SK-N-SH (cell line): ENCODE measurements at regions not wholly inside any gene's neighbourhood (a gene's known extent, or its start where the extent isn't known, plus 50 kb on each side); places are given as distances from the start of the nearest gene placed in this dataset.

Experiments used
- CTCF ChIA-PET: fragments of 300-600, 350-600 bp; formaldehyde crosslinking; extraction: SDS; loops from one replicate; lab custom pipeline; 2021; lab: Yijun Ruan, JAX
- POLR2A ChIA-PET: fragments of 350-600 bp; sonication (Branson Sonifier 250); formaldehyde crosslinking; extraction: SDS; loops from one replicate; lab custom pipeline; 2020; ENCODE audit warnings: antibody characterized with exemption, inconsistent platforms; lab: Yijun Ruan, JAX
- DNase-seq: peaks from one replicate; pipeline ENCODE4 v3.0.0; 2012
- H2AFZ ChIP-seq: fragments of 200-600 bp; sonication (generic); 2 replicates; pipeline ENCODE4 v1.8.1; 2016; ENCODE audit warnings: antibody characterized with exemption, mild to moderate bottlenecking, low read depth
- H3F3A ChIP-seq: fragments of 200-600 bp; sonication (generic); replicated peaks from 2 replicates; pipeline ENCODE3; 2016; ENCODE audit warnings: antibody characterized with exemption, mild to moderate bottlenecking; ENCODE audit not compliant: insufficient read depth
- H3K27ac ChIP-seq, 2 experiments: fragments of 200-500 bp in 1 of 2; fragments of 200-600 bp in 1 of 2; sonication (Bioruptor generic) in 1 of 2; sonication (generic), shearing (Covaris generic) in 1 of 2; 2 replicates each; pipeline versions ENCODE4 v1.5.1 to v1.6.1; 2014 to 2016; ENCODE audit warnings: low read depth in 2 of 2, inconsistent platforms in 1 of 2, low read length in 1 of 2, mild to moderate bottlenecking in 1 of 2, mixed read lengths in 1 of 2
- H3K27me3 ChIP-seq: fragments of 200-600 bp; sonication (generic), shearing (Covaris generic); 2 replicates; pipeline ENCODE4 v1.6.1; 2016; ENCODE audit warnings: mixed run types; ENCODE audit not compliant: insufficient read depth
- H3K36me3 ChIP-seq, 2 experiments: fragments of 200-500 bp in 1 of 2; fragments of 200-600 bp in 1 of 2; sonication (Bioruptor generic) in 1 of 2; sonication (generic) in 1 of 2; replicated peaks in 1 of 2; 2 replicates each; pipeline versions ENCODE3 to v1.5.1; 2014 to 2016; ENCODE audit warnings: low read length in 1 of 2, mild to moderate bottlenecking in 1 of 2; ENCODE audit not compliant: insufficient read depth in 2 of 2, control insufficient read depth in 1 of 2
- H3K4me1 ChIP-seq, 2 experiments: fragments of 200-500 bp in 1 of 2; fragments of 200-600 bp in 1 of 2; sonication (Bioruptor generic) in 1 of 2; sonication (generic), shearing (Covaris generic) in 1 of 2; 2 replicates each; pipeline versions ENCODE4 v1.5.1 to v1.6.1; 2014 to 2016; ENCODE audit warnings: low read depth in 1 of 2, low read length in 1 of 2, mixed run types in 1 of 2; ENCODE audit not compliant: insufficient read depth in 2 of 2, control insufficient read depth in 1 of 2
- H3K4me2 ChIP-seq: fragments of 200-600 bp; sonication (generic), shearing (Covaris generic); 2 replicates; pipeline ENCODE4 v1.6.1; 2017; ENCODE audit warnings: mixed run types
- H3K4me3 ChIP-seq, 2 experiments: fragments of 200-500 bp in 1 of 2; fragments of 200-600 bp in 1 of 2; sonication (Bioruptor generic) in 1 of 2; sonication (generic), shearing (Covaris generic) in 1 of 2; 2 replicates each; pipeline versions ENCODE4 v1.5.1 to v1.8.1; 2014 to 2016; ENCODE audit warnings: low read depth in 2 of 2, inconsistent platforms in 1 of 2, low read length in 1 of 2, mild to moderate bottlenecking in 1 of 2, mixed read lengths in 1 of 2, moderate library complexity in 1 of 2
- H3K79me2 ChIP-seq: fragments of 200-600 bp; sonication (generic); 2 replicates; pipeline ENCODE4 v1.8.1; 2017; ENCODE audit warnings: mild to moderate bottlenecking; ENCODE audit not compliant: insufficient read depth
- H3K9ac ChIP-seq: fragments of 200-600 bp; sonication (generic); 2 replicates; pipeline ENCODE4 v1.6.1; 2017; ENCODE audit warnings: mixed run types
- H3K9me2 ChIP-seq: fragments of 200-600 bp; sonication (generic); 2 replicates; pipeline ENCODE4 v1.6.1; 2017; ENCODE audit warnings: mixed run types
- H3K9me3 ChIP-seq: fragments of 200-600 bp; sonication (generic); 2 replicates; pipeline ENCODE4 v1.6.1; 2017; ENCODE audit warnings: mixed run types, mild to moderate bottlenecking, moderate library complexity
- H4K20me1 ChIP-seq: fragments of 200-600 bp; sonication (generic); 2 replicates; pipeline ENCODE4 v1.6.1; 2017; ENCODE audit warnings: mild to moderate bottlenecking, mixed run types; ENCODE audit not compliant: insufficient read depth
- EZH2phosphoT487 ChIP-seq: fragments of 200-600 bp; sonication (generic); IDR thresholded peaks from 2 replicates; pipeline ENCODE4 v1.6.1; 2017; ENCODE audit warnings: low read depth, mixed run types, mild to moderate bottlenecking, antibody characterized with exemption, moderate library complexity, borderline replicate concordance
- FOSL2 ChIP-seq: IDR thresholded peaks from 2 replicates; pipeline ENCODE4 v1.4.0; 2012; ENCODE audit warnings: low read depth, mild to moderate bottlenecking, moderate library complexity, borderline replicate concordance
- FOXM1 ChIP-seq: IDR thresholded peaks from 2 replicates; pipeline ENCODE4 v1.4.0; 2012; ENCODE audit warnings: low read depth, mild to moderate bottlenecking
- GABPA ChIP-seq: IDR thresholded peaks from 2 replicates; pipeline ENCODE4 v1.4.0; 2012; ENCODE audit warnings: low read depth, mild to moderate bottlenecking
- GATA2 ChIP-seq: sonication (generic); formaldehyde crosslinking; IDR thresholded peaks from 2 replicates; pipeline ENCODE4 v1.5.0; 2020; ENCODE audit warnings: mild to moderate bottlenecking, missing genetic modification reagents
- JUND ChIP-seq: IDR thresholded peaks from 2 replicates; pipeline ENCODE4 v1.4.0; 2012
- MEF2A ChIP-seq: IDR thresholded peaks from 2 replicates; pipeline ENCODE4 v1.4.0; 2012; ENCODE audit warnings: low read depth, borderline replicate concordance
- RCOR1 ChIP-seq: fragments of 150-350 bp; IDR thresholded peaks from 2 replicates; pipeline ENCODE4 v1.6.1; 2017; ENCODE audit warnings: antibody characterized with exemption, low read length
- RXRA ChIP-seq: IDR thresholded peaks from 2 replicates; pipeline ENCODE4 v1.4.0; 2012; ENCODE audit warnings: low read depth, mild to moderate bottlenecking, borderline replicate concordance
- SIN3A ChIP-seq: IDR thresholded peaks from 2 replicates; pipeline ENCODE4 v1.6.1; 2012; ENCODE audit warnings: low read depth, mild to moderate bottlenecking, low read length, moderate library complexity, borderline replicate concordance
- SMC3 ChIP-seq: IDR thresholded peaks from 2 replicates; pipeline ENCODE4 v1.6.1; 2012; ENCODE audit warnings: low read depth, low read length, improper control_type of control experiment
- TCF12 ChIP-seq: IDR thresholded peaks from 2 replicates; pipeline ENCODE4 v1.4.0; 2012
- TEAD4 ChIP-seq: IDR thresholded peaks from 2 replicates; pipeline ENCODE4 v1.4.0; 2012; ENCODE audit warnings: mild to moderate bottlenecking, borderline replicate concordance; ENCODE audit not compliant: insufficient read depth
- YY1 ChIP-seq: IDR thresholded peaks from 2 replicates; pipeline ENCODE4 v1.4.0; 2012; ENCODE audit warnings: low read depth, mild to moderate bottlenecking
- WGBS: methylation state at CpG from one replicate; pipeline ENCODE4 v1.1.6; 2017; ENCODE audit warnings: low lambda C conversion rate; 5-methylcytosine and 5-hydroxymethylcytosine counted together
- TF ChIP-seq, protein P1 (sequence below): IDR thresholded peaks from 2 replicates; pipeline ENCODE4 v1.4.0; 2012; ENCODE audit warnings: low read depth, borderline replicate concordance
- TF ChIP-seq, protein P2 (sequence below): IDR thresholded peaks from 2 replicates; pipeline ENCODE4 v1.4.0; 2012; ENCODE audit warnings: low read depth
- TF ChIP-seq, protein P3 (sequence below): fragments of 150-350 bp; IDR thresholded peaks from 2 replicates; pipeline ENCODE4 v1.6.1; 2017; ENCODE audit warnings: antibody characterized with exemption, low read length, low read depth, borderline replicate concordance
- TF ChIP-seq, protein P4 (sequence below): IDR thresholded peaks from 2 replicates; pipeline ENCODE4 v1.4.0; 2012; ENCODE audit warnings: low read depth, borderline replicate concordance
- TF ChIP-seq, protein P5 (sequence below): fragments of 150-350 bp; IDR thresholded peaks from 2 replicates; pipeline ENCODE4 v1.6.1; 2016; ENCODE audit warnings: mild to moderate bottlenecking, low read depth, low read length
- TF ChIP-seq, protein P6 (sequence below): fragments of 200-600 bp; sonication (generic); IDR thresholded peaks from 2 replicates; pipeline ENCODE4 v1.6.1; 2017; ENCODE audit warnings: antibody characterized with exemption, mild to moderate bottlenecking, moderate library complexity

DNA sequence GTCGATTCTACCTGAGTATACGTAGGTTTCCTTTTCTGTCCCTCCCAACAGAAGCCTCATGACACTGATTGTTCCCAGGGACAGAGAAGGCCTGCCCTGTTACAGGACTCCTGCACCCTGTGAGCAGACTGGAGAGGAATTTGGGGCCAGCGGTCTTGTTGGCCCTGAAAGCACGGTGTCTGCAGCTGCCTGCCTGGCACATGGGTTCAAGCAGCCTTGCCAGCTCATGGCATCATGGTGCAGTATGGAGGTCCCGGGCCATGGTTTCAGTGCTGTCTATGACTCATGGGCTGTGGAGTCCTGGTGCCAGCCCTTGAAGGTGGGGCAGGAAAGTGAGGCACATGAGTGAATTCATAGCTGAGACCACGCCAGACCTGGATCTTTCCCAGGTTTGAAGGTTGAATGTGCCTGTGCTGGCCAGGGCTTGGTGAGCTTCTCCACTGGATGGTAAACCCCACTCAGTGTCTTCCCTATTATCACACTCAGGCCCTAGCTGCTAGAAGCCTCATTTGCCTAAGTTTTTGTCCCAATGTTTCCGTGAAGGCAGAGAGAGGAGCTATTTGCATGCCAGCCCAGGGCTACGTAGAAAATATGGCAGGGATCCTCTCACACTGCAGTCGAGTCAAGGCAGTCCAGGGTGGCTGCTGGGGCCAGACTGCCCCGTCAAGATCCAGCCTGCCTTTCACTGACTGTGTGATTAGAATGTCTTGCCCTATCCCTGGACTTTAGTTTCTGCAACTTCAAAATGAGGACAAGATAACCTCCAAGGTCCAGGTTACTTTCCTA is 277.2 kb upstream of the CCL2 start:
- ChIA-PET CTCF (no interaction called here), POLR2A (no interaction called here)
- Histone ChIP-seq H3K9ac (no peak overlapping the region), H3K27ac (no peak overlapping the region), H3K4me3 (no peak overlapping the region), H3K36me3 (no peaks in the 10 kb centered on the region), H2AFZ (no peak overlapping the region), H4K20me1 (no peaks in the 10 kb centered on the region), H3F3A (no peaks in the 10 kb centered on the region), H3K4me1 (peaks cover 0 to 15% of the 10 kb centered on the region in 2 experiments; a peak in 1 of 4 replicates), H3K27me3 (no peaks in the 10 kb centered on the region), H3K4me2 (no peak overlapping the region), H3K9me3 (no peaks in the 10 kb centered on the region), H3K9me2 (no peaks in the 10 kb centered on the region), H3K79me2 (no peaks in the 10 kb centered on the region)
- DNase-seq: no peak
- WGBS: 27% methylated on average over 9 of the region's 10 CpGs
- TF ChIP-seq JUND (no peak), MEF2A (no peak), TCF12 (no peak), SMC3 (no peak), GABPA (no peak), FOXM1 (no peak)
- TF ChIP-seq, protein P1, sequence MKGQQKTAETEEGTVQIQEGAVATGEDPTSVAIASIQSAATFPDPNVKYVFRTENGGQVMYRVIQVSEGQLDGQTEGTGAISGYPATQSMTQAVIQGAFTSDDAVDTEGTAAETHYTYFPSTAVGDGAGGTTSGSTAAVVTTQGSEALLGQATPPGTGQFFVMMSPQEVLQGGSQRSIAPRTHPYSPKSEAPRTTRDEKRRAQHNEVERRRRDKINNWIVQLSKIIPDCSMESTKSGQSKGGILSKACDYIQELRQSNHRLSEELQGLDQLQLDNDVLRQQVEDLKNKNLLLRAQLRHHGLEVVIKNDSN: no peak
- TF ChIP-seq, protein P2, sequence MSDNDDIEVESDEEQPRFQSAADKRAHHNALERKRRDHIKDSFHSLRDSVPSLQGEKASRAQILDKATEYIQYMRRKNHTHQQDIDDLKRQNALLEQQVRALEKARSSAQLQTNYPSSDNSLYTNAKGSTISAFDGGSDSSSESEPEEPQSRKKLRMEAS: no peak
- TF ChIP-seq, protein P3, sequence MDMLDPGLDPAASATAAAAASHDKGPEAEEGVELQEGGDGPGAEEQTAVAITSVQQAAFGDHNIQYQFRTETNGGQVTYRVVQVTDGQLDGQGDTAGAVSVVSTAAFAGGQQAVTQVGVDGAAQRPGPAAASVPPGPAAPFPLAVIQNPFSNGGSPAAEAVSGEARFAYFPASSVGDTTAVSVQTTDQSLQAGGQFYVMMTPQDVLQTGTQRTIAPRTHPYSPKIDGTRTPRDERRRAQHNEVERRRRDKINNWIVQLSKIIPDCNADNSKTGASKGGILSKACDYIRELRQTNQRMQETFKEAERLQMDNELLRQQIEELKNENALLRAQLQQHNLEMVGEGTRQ: no peak

DNA sequence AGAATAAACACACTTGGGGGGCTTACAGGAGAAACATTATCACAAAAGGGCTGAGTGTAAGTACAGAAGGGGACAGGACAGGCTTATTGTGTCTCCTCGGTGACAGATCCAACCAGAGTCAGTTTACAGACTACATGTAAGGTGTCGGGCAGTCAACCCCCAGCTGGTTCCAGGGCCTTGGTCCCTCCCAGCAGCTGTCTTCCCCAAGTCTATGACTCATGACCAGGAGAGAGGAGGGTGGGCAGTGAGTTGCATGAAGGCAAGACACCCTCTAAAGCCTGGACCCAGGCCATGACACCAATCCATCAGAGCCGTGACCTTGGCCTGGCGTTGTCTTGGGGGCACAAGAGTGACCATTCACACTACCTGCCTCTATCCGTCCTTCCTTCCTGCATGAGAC is 276.2 kb upstream of the CCL2 start:
- TF ChIP-seq, protein P4, sequence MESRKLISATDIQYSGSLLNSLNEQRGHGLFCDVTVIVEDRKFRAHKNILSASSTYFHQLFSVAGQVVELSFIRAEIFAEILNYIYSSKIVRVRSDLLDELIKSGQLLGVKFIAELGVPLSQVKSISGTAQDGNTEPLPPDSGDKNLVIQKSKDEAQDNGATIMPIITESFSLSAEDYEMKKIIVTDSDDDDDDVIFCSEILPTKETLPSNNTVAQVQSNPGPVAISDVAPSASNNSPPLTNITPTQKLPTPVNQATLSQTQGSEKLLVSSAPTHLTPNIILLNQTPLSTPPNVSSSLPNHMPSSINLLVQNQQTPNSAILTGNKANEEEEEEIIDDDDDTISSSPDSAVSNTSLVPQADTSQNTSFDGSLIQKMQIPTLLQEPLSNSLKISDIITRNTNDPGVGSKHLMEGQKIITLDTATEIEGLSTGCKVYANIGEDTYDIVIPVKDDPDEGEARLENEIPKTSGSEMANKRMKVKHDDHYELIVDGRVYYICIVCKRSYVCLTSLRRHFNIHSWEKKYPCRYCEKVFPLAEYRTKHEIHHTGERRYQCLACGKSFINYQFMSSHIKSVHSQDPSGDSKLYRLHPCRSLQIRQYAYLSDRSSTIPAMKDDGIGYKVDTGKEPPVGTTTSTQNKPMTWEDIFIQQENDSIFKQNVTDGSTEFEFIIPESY: no peak
- TF ChIP-seq, protein P5, sequence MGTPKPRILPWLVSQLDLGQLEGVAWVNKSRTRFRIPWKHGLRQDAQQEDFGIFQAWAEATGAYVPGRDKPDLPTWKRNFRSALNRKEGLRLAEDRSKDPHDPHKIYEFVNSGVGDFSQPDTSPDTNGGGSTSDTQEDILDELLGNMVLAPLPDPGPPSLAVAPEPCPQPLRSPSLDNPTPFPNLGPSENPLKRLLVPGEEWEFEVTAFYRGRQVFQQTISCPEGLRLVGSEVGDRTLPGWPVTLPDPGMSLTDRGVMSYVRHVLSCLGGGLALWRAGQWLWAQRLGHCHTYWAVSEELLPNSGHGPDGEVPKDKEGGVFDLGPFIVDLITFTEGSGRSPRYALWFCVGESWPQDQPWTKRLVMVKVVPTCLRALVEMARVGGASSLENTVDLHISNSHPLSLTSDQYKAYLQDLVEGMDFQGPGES: no peak
- no peak for TF ChIP-seq SIN3A
- no peak for TF ChIP-seq TEAD4
- TF ChIP-seq, protein P6, sequence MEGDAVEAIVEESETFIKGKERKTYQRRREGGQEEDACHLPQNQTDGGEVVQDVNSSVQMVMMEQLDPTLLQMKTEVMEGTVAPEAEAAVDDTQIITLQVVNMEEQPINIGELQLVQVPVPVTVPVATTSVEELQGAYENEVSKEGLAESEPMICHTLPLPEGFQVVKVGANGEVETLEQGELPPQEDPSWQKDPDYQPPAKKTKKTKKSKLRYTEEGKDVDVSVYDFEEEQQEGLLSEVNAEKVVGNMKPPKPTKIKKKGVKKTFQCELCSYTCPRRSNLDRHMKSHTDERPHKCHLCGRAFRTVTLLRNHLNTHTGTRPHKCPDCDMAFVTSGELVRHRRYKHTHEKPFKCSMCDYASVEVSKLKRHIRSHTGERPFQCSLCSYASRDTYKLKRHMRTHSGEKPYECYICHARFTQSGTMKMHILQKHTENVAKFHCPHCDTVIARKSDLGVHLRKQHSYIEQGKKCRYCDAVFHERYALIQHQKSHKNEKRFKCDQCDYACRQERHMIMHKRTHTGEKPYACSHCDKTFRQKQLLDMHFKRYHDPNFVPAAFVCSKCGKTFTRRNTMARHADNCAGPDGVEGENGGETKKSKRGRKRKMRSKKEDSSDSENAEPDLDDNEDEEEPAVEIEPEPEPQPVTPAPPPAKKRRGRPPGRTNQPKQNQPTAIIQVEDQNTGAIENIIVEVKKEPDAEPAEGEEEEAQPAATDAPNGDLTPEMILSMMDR: no peak
- TF ChIP-seq GATA2: no peak
- no peak for TF ChIP-seq FOSL2
- TF ChIP-seq RCOR1: no peak
- TF ChIP-seq YY1: no peak
- TF ChIP-seq RXRA: no peak
- no peak for TF ChIP-seq FOXM1
- no peak for TF ChIP-seq EZH2phosphoT487
- whole genome bisulfite sequencing: 24% methylated on average over 5 of the region's 5 CpGs
- Histone ChIP-seq H3K27ac (no peak overlapping the region), H2AFZ (no peak overlapping the region), H3K4me2 (no peak overlapping the region), H3K9me3 (no peaks in the 10 kb centered on the region), H3F3A (no peaks in the 10 kb centered on the region), H3K4me3 (no peak overlapping the region), H4K20me1 (no peaks in the 10 kb centered on the region), H3K9ac (no peak overlapping the region), H3K27me3 (no peaks in the 10 kb centered on the region), H3K9me2 (no peaks in the 10 kb centered on the region), H3K4me1 (peaks cover 0 to 15% of the 10 kb centered on the region in 2 experiments; a peak in 1 of 4 replicates), H3K79me2 (no peaks in the 10 kb centered on the region), H3K36me3 (no peaks in the 10 kb centered on the region)
- ChIA-PET CTCF (interaction anchor here (1.5 kb wide), 1 partner anchor 167 kb away, joined by 3 read pairs; no protein-coding TSS in a partner anchor), POLR2A (no interaction called here)
- DNase-seq: no peak
